ENCODE measurements at regions not wholly inside any gene's neighbourhood (a gene's known extent, or its start where the extent isn't known, plus 50 kb on each side); places are given as distances from the start of the nearest gene placed in this dataset.

DNA sequence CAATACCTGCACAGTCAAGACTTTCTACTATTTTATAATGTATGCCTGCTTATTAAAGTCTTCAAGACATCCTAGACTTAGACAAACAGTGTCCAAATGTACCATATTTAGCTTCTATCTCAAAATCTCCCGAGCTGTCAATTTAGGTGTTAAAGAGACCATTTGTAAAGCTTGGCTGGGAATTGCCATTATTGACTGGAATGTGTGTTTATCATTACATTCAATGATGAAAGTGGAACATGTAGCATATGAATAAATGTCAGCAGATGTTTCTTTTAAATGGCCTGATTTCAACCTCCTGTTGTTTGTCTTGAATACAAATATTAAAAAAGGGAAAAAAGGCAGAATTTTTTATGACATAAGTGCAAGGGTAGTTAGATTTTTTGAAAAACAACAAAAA, 572.3 kb downstream of the PRKD1 start:
- no peaks in the 10 kb centered on the region for H3K27me3 ChIP-seq (ENCODE audit: insufficient read depth, low read length)
- ChIA-PET CTCF (ENCODE audit: partially characterized antibody) (no interaction called here), POLR2A (ENCODE audit: partially characterized antibody) (no interaction called here)
- DNase-seq, result no peak
- Mint-ChIP-seq H3K9me3 (peaks cover 2 to 18% (median 10%) of the 10 kb centered on the region in 8 donors), H3K4me3 (no peak overlapping the region), H3K4me1 (no peaks in the 10 kb centered on the region), H3K36me3 (no peaks in the 10 kb centered on the region), H3K27me3 (no peaks in the 10 kb centered on the region), H3K27ac (no peak overlapping the region)
- intact Hi-C loops (cut with micrococcal nuclease), result no loop called here
- no peak overlapping the region for H3K4me3 ChIP-seq (ENCODE audit: low read length in 2 of 2)
- no peaks in the 10 kb centered on the region for H3K36me3 ChIP-seq (ENCODE audit: insufficient read depth, low read length)
- no peak overlapping the region for H3K27ac ChIP-seq (ENCODE audit: low read depth, low read length)
- no peaks in the 10 kb centered on the region for H3K9me3 ChIP-seq (ENCODE audit: control insufficient read depth in 1 of 2, low read length in 2 of 2)
- H3K4me1 ChIP-seq (ENCODE audit: insufficient read depth, low read length), result no peaks in the 10 kb centered on the region

DNA sequence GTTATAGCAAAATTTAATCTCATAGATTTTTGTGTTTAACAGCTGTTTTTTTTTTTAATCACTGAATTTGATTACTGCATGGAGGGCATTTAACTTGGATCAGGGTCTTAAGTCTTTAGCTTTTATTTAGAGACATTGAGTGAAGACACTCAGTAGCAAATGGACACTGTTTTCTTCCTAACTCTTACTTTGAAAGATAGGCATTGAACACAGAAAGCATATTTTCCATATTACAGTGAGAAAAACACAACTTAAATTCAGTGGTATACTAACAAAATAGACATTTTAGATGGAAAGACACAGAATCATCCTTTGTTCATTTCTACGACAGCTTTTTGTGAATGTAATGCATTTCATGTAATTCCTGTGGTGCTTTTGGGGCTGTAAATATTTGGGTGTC, 571.8 kb downstream of the PRKD1 start:
- intact Hi-C loops (cut with micrococcal nuclease), result no loop called here
- Mint-ChIP-seq H3K4me3 (no peak overlapping the region), H3K9me3 (peaks cover 2 to 16% (median 10%) of the 10 kb centered on the region in 8 donors), H3K27me3 (no peaks in the 10 kb centered on the region), H3K27ac (no peak overlapping the region), H3K36me3 (no peaks in the 10 kb centered on the region), H3K4me1 (no peaks in the 10 kb centered on the region)
- H3K9me3 ChIP-seq (ENCODE audit: control insufficient read depth in 1 of 2, low read length in 2 of 2), result no peaks in the 10 kb centered on the region
- H3K27ac ChIP-seq (ENCODE audit: low read depth, low read length), result no peak overlapping the region
- CTCF ChIA-PET (ENCODE audit: partially characterized antibody), result no interaction called here
- no peaks in the 10 kb centered on the region for H3K4me1 ChIP-seq (ENCODE audit: insufficient read depth, low read length)
- no peak overlapping the region for H3K4me3 ChIP-seq (ENCODE audit: low read length in 2 of 2)
- POLR2A ChIA-PET (ENCODE audit: partially characterized antibody), result no interaction called here
- no peaks in the 10 kb centered on the region for H3K27me3 ChIP-seq (ENCODE audit: insufficient read depth, low read length)
- DNase-seq, result no peak
- no peaks in the 10 kb centered on the region for H3K36me3 ChIP-seq (ENCODE audit: insufficient read depth, low read length)

DNA sequence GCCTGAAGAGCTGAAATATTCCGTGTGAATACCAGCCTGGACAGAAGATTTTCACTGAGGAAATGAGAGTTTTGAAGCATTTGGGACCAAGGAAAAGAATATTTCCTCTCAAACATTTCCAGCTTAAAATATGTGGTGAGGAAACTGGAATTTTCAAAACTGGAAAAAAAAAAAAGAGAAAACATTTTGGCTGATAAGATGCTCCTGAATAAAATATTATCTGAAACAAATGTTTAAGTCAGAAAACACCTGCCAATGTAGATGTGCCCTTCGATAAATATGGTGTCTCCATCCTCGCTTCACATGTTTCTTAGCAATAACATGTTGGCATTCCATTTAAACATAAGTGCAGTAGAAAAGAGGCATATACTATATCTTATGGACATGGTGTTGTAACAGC, 567.0 kb downstream of the PRKD1 start:
- H3K4me1 Mint-ChIP-seq, result no peaks in the 10 kb centered on the region
- ChIA-PET CTCF (ENCODE audit: partially characterized antibody) (no interaction called here), POLR2A (ENCODE audit: partially characterized antibody) (no interaction called here)
- Histone ChIP-seq H3K9me3 (ENCODE audit: control insufficient read depth in 1 of 2, low read length in 2 of 2) (no peaks in the 10 kb centered on the region), H3K36me3 (ENCODE audit: insufficient read depth, low read length) (no peaks in the 10 kb centered on the region), H3K4me3 (ENCODE audit: low read length in 2 of 2) (no peak overlapping the region), H3K4me1 (ENCODE audit: insufficient read depth, low read length) (no peaks in the 10 kb centered on the region), H3K27me3 (ENCODE audit: insufficient read depth, low read length) (no peaks in the 10 kb centered on the region), H3K27ac (ENCODE audit: low read depth, low read length) (no peak overlapping the region)
- H3K36me3 Mint-ChIP-seq, result no peaks in the 10 kb centered on the region
- peaks cover 2 to 18% (median 13%) of the 10 kb centered on the region in 8 donors for H3K9me3 Mint-ChIP-seq
- no peak overlapping the region for H3K4me3 Mint-ChIP-seq
- intact Hi-C loops (cut with micrococcal nuclease), result no loop called here
- H3K27me3 Mint-ChIP-seq, result no peaks in the 10 kb centered on the region
- H3K27ac Mint-ChIP-seq, result no peak overlapping the region
- DNase-seq, result no peak

DNA sequence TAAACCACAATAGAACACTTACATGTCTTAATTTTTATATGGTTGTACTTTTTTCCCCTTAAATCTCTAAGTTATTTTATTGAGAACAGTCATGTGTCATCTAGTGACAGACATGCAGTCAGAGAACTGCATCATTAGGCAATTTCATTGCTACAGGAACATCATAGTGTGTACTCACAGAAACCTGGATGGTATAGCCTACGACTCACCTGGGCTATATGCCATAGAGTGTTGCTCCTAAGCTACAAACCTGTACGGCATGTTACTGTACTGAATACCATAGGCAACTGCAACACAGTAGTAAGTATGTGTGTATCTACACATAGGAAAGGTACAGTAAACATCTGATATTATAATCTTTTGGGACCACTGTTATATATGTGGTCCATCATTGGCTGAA, 557.6 kb downstream of the PRKD1 start:
- no peak overlapping the region for H3K27ac ChIP-seq (ENCODE audit: low read depth, low read length)
- H3K9me3 Mint-ChIP-seq, result peaks cover 0 to 18% (median 3%) of the 10 kb centered on the region in 8 donors
- no peak for DNase-seq
- intact Hi-C loops (cut with micrococcal nuclease), result no loop called here
- H3K27me3 ChIP-seq (ENCODE audit: insufficient read depth, low read length), result no peaks in the 10 kb centered on the region
- no peak overlapping the region for H3K27ac Mint-ChIP-seq
- H3K27me3 Mint-ChIP-seq, result no peaks in the 10 kb centered on the region
- no peaks in the 10 kb centered on the region for H3K4me1 Mint-ChIP-seq
- POLR2A ChIA-PET (ENCODE audit: partially characterized antibody), result no interaction called here
- H3K4me1 ChIP-seq (ENCODE audit: insufficient read depth, low read length), result no peaks in the 10 kb centered on the region
- CTCF ChIA-PET (ENCODE audit: partially characterized antibody), result no interaction called here
- no peaks in the 10 kb centered on the region for H3K36me3 Mint-ChIP-seq
- H3K36me3 ChIP-seq (ENCODE audit: insufficient read depth, low read length), result no peaks in the 10 kb centered on the region
- H3K4me3 Mint-ChIP-seq, result no peak overlapping the region
- H3K4me3 ChIP-seq (ENCODE audit: low read length in 2 of 2), result no peak overlapping the region
- H3K9me3 ChIP-seq (ENCODE audit: control insufficient read depth in 1 of 2, low read length in 2 of 2), result no peaks in the 10 kb centered on the region

DNA sequence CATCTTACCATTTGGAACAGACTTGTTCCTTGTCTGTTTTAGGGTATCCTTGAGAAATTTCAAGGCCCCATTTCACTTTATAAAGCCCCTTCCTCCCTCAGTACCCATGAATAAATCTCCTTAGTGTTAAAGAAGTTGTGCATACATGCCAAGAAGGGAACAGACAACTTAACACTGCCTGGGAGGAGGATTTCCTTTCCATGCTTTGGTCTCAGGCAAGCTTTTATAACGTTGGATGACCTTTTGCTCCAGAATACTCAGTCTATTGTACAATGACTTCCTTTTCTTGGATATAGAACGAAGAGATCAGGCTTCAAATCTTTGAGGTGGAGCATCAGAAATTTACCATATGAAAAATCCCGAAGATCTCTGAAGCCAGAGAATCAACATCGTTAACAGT, 551.4 kb downstream of the PRKD1 start:
- Mint-ChIP-seq H3K4me1 (no peaks in the 10 kb centered on the region), H3K9me3 (peaks cover 0 to 11% (median 4%) of the 10 kb centered on the region in 8 donors), H3K27me3 (no peaks in the 10 kb centered on the region), H3K36me3 (no peaks in the 10 kb centered on the region), H3K4me3 (no peak overlapping the region), H3K27ac (no peak overlapping the region)
- Histone ChIP-seq H3K27me3 (ENCODE audit: insufficient read depth, low read length) (no peaks in the 10 kb centered on the region), H3K27ac (ENCODE audit: low read depth, low read length) (no peak overlapping the region), H3K9me3 (ENCODE audit: control insufficient read depth in 1 of 2, low read length in 2 of 2) (no peaks in the 10 kb centered on the region), H3K4me3 (ENCODE audit: low read length in 2 of 2) (no peak overlapping the region), H3K4me1 (ENCODE audit: insufficient read depth, low read length) (no peaks in the 10 kb centered on the region), H3K36me3 (ENCODE audit: insufficient read depth, low read length) (no peaks in the 10 kb centered on the region)
- CTCF ChIA-PET (ENCODE audit: partially characterized antibody), result no interaction called here
- POLR2A ChIA-PET (ENCODE audit: partially characterized antibody), result no interaction called here
- intact Hi-C loops (cut with micrococcal nuclease), result no loop called here
- no peak for DNase-seq

DNA sequence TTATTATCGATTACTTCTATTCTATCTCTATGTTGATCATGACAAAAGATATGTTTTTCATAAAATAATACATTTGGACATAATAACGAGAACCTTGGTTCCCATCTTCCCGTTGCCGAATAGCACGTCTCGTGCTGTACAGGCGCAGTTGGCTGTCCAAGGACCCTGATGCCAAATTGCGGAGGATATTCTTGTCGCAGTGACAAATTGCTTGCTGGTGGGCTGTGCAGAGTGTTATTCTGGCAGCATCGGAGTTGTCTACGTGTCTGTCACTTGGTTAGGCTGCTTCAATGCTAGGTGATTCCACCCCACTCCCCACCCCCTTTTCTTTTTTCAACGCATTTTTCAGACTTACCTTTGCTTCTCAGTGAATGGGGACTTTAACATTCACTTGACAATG, 546.8 kb downstream of the PRKD1 start:
- intact Hi-C loops (cut with micrococcal nuclease), result no loop called here
- ChIA-PET CTCF (ENCODE audit: partially characterized antibody) (no interaction called here), POLR2A (ENCODE audit: partially characterized antibody) (no interaction called here)
- Mint-ChIP-seq H3K27ac (no peak overlapping the region), H3K9me3 (peaks cover 0 to 13% (median 3%) of the 10 kb centered on the region in 8 donors), H3K27me3 (no peaks in the 10 kb centered on the region), H3K4me1 (no peaks in the 10 kb centered on the region), H3K36me3 (no peaks in the 10 kb centered on the region), H3K4me3 (no peak overlapping the region)
- no peaks in the 10 kb centered on the region for H3K4me1 ChIP-seq (ENCODE audit: insufficient read depth, low read length)
- H3K36me3 ChIP-seq (ENCODE audit: insufficient read depth, low read length), result no peaks in the 10 kb centered on the region
- H3K27me3 ChIP-seq (ENCODE audit: insufficient read depth, low read length), result no peaks in the 10 kb centered on the region
- no peak overlapping the region for H3K27ac ChIP-seq (ENCODE audit: low read depth, low read length)
- peak in 1 of 5 donors; percentile 35 for DNase-seq
- H3K9me3 ChIP-seq (ENCODE audit: control insufficient read depth in 1 of 2, low read length in 2 of 2), result no peaks in the 10 kb centered on the region
- no peak overlapping the region for H3K4me3 ChIP-seq (ENCODE audit: low read length in 2 of 2)

DNA sequence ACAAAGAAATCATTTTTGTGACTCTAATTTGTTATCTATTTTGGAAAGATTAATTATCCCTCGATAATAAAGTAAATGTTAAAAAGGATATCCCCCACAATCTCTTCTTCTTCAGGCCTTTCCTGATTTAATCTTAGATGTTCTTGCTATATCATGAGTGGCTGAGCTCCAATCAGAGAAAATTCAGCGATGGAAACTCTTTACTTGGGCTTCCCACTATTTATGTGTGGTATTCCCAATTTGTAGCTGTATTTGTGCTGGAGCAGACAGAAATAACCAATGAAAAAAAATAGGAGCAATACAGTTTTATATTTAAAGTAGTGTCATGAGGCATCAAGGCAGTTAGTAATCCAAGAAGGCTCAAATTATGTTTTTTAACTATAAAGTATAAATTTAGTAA, 539.1 kb downstream of the PRKD1 start:
- H3K9me3 Mint-ChIP-seq, result peaks cover 0 to 18% (median 8%) of the 10 kb centered on the region in 8 donors
- Histone ChIP-seq H3K4me3 (ENCODE audit: low read length in 2 of 2) (no peak overlapping the region), H3K27ac (ENCODE audit: low read depth, low read length) (no peak overlapping the region), H3K9me3 (ENCODE audit: control insufficient read depth in 1 of 2, low read length in 2 of 2) (no peaks in the 10 kb centered on the region), H3K4me1 (ENCODE audit: insufficient read depth, low read length) (no peaks in the 10 kb centered on the region), H3K27me3 (ENCODE audit: insufficient read depth, low read length) (no peaks in the 10 kb centered on the region), H3K36me3 (ENCODE audit: insufficient read depth, low read length) (no peaks in the 10 kb centered on the region)
- DNase-seq, result no peak
- no peak overlapping the region for H3K27ac Mint-ChIP-seq
- ChIA-PET POLR2A (ENCODE audit: partially characterized antibody) (no interaction called here), CTCF (ENCODE audit: partially characterized antibody) (no interaction called here)
- no peaks in the 10 kb centered on the region for H3K36me3 Mint-ChIP-seq
- H3K4me1 Mint-ChIP-seq, result no peaks in the 10 kb centered on the region
- intact Hi-C loops (cut with micrococcal nuclease), result no loop called here
- H3K4me3 Mint-ChIP-seq, result no peak overlapping the region
- H3K27me3 Mint-ChIP-seq, result no peaks in the 10 kb centered on the region

DNA sequence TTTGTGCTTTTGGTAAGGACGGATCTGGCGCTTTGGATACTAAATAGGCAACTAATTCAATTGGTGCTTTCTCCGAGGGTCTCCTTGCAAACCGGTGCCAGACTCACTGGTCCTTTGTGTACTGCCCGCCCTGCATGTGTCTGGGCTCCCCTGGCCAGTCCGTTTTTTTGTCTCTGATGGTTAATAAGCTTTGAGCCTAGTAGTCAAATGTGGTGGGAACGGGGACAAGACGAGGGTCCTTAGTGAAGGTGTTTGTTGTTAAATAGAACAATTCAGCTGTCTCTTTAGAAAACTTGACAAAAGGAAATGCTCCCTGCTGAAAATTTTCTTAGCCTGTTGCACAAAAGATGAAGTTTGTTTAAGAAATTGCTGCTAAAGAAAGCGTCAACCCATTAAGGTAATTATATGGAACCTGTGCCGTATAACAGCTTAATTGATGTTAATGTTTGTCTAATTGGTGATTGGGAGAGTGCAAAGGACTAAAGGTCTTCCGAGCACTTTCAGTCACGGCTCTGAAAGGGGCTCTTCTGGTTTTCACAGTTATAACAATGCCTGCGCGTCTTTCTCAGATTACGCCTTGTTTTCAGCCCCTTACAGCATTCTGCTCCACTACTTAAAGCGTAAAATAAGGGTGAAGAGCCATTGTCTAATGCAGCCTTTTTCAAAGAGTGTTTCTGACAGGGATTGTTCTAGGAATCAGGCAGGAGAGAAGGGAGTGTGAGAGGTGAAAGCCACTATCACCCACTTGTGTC, 537.4 kb downstream of the PRKD1 start:
- H3K36me3 Mint-ChIP-seq, result no peaks in the 10 kb centered on the region

More for the DNA sequence above, 537.4 kb downstream of the PRKD1 start:
- Histone ChIP-seq H3K4me3 (ENCODE audit: low read length in 2 of 2) (no peak overlapping the region), H3K4me1 (ENCODE audit: insufficient read depth, low read length) (no peaks in the 10 kb centered on the region), H3K36me3 (ENCODE audit: insufficient read depth, low read length) (no peaks in the 10 kb centered on the region), H3K27me3 (ENCODE audit: insufficient read depth, low read length) (no peaks in the 10 kb centered on the region), H3K27ac (ENCODE audit: low read depth, low read length) (no peak overlapping the region), H3K9me3 (ENCODE audit: control insufficient read depth in 1 of 2, low read length in 2 of 2) (no peaks in the 10 kb centered on the region)
- Mint-ChIP-seq H3K4me3 (no peak overlapping the region), H3K9me3 (peaks cover 0 to 21% (median 7%) of the 10 kb centered on the region in 8 donors), H3K4me1 (no peaks in the 10 kb centered on the region), H3K27me3 (no peaks in the 10 kb centered on the region), H3K27ac (peak overlapping the region in 1 of 7 donors; percentile 2)
- ChIA-PET POLR2A (ENCODE audit: partially characterized antibody) (no interaction called here), CTCF (ENCODE audit: partially characterized antibody) (no interaction called here)
- DNase-seq, result no peak
- intact Hi-C loops (cut with micrococcal nuclease), result no loop called here

Measured in CD4-positive, alpha-beta memory T cell (primary cell).